HG02678 (cell line): ENCODE measurements at regions not wholly inside any gene's neighbourhood (a gene's known extent, or its start where the extent isn't known, plus 50 kb on each side); places are given as distances from the start of the nearest gene placed in this dataset.

Source experiments
- ATAC-seq: cut with Tn5 transposase; IDR thresholded peaks from one replicate; pipeline ENCODE4 v1.9.1; 2021; ENCODE audit warnings: mild to moderate bottlenecking, moderate library complexity; ENCODE audit not compliant: unreplicated experiment

- ATAC-seq: no peak
Measured at GRCh38 chr1:95370691-95371562, 136.9 kb downstream of the RWDD3 start.

GRCh38 chr1:95371666-95372282 lies 137.8 kb downstream of the RWDD3 start:
- no peak for ATAC-seq

GRCh38 chr1:95375174-95375573 lies 141.2 kb downstream of the RWDD3 start:
- no peak for ATAC-seq

GRCh38 chr1:95380909-95381308 lies 146.9 kb downstream of the RWDD3 start:
- ATAC-seq: no peak

- ATAC-seq: no peak
Measured at GRCh38 chr1:95382000-95382786, 148.2 kb downstream of the RWDD3 start.

- ATAC-seq: no peak
Measured at GRCh38 chr1:95383111-95383510, 149.1 kb downstream of the RWDD3 start.

- no peak for ATAC-seq
Measured at GRCh38 chr1:95384567-95384966, 150.6 kb downstream of the RWDD3 start.

GRCh38 chr1:95386371-95386770 lies 152.4 kb downstream of the RWDD3 start:
- ATAC-seq: no peak

- no peak for ATAC-seq
Measured at GRCh38 chr1:95386915-95387314, 152.9 kb downstream of the RWDD3 start.

- no peak for ATAC-seq
Measured at GRCh38 chr1:95388031-95388430, 154.0 kb downstream of the RWDD3 start.

GRCh38 chr1:95393434-95393833 lies 159.4 kb downstream of the RWDD3 start:
- no peak for ATAC-seq

- ATAC-seq: no peak
Measured at GRCh38 chr1:95396557-95396956, 162.5 kb downstream of the RWDD3 start.

GRCh38 chr1:95402780-95403179 lies 168.8 kb downstream of the RWDD3 start:
- ATAC-seq: no peak

GRCh38 chr1:95406279-95406678 lies 172.3 kb downstream of the RWDD3 start:
- no peak for ATAC-seq

- ATAC-seq: no peak
Measured at GRCh38 chr1:95407131-95407885, 173.3 kb downstream of the RWDD3 start.

- no peak for ATAC-seq
Measured at GRCh38 chr1:95407886-95408291, 173.9 kb downstream of the RWDD3 start.

GRCh38 chr1:95408507-95409136 lies 174.6 kb downstream of the RWDD3 start:
- ATAC-seq: no peak

GRCh38 chr1:95409276-95409675 lies 175.3 kb downstream of the RWDD3 start:
- ATAC-seq: no peak

GRCh38 chr1:95409901-95410300 lies 175.9 kb downstream of the RWDD3 start:
- no peak for ATAC-seq

- ATAC-seq: no peak
Measured at GRCh38 chr1:95415146-95415545, 181.1 kb downstream of the RWDD3 start.
